Duodenal mucosa (tissue), 2 donors: ENCODE measurements at regions not wholly inside any gene's neighbourhood (a gene's known extent, or its start where the extent isn't known, plus 50 kb on each side); places are given as distances from the start of the nearest gene placed in this dataset.

ENCODE experiments used
- H3K27ac ChIP-seq: one replicate; pipeline ENCODE4 v1.7.0; 2013; ENCODE audit warnings: low read depth, low read length
- H3K27me3 ChIP-seq, 2 donors: one replicate each; pipeline ENCODE4 v1.7.0; 2013; ENCODE audit warnings: low read length in 2 of 2, control low read depth in 1 of 2; ENCODE audit not compliant: insufficient read depth in 2 of 2, control insufficient read depth in 1 of 2
- H3K36me3 ChIP-seq, 2 donors: one replicate each; pipeline ENCODE4 v1.7.0; 2013; ENCODE audit warnings: low read length in 2 of 2, control low read depth in 1 of 2; ENCODE audit not compliant: insufficient read depth in 2 of 2, control insufficient read depth in 1 of 2
- H3K4me1 ChIP-seq, 2 donors: one replicate each; pipeline ENCODE4 v1.7.0; 2013; ENCODE audit warnings: low read length in 2 of 2, control low read depth in 1 of 2; ENCODE audit not compliant: insufficient read depth in 2 of 2, control insufficient read depth in 1 of 2
- H3K4me3 ChIP-seq, 2 donors: one replicate each; pipeline ENCODE4 v1.7.0; 2013; ENCODE audit warnings: low read length in 2 of 2, low read depth in 1 of 2
- H3K9ac ChIP-seq, 2 donors: one replicate each; pipeline ENCODE4 v1.7.0; 2013; ENCODE audit warnings: low read length in 2 of 2, low read depth in 1 of 2
- H3K9me3 ChIP-seq, 2 donors: one replicate each; pipeline ENCODE4 v1.7.0; 2013; ENCODE audit warnings: low read length in 2 of 2, control low read depth in 1 of 2; ENCODE audit not compliant: control insufficient read depth in 1 of 2

DNA sequence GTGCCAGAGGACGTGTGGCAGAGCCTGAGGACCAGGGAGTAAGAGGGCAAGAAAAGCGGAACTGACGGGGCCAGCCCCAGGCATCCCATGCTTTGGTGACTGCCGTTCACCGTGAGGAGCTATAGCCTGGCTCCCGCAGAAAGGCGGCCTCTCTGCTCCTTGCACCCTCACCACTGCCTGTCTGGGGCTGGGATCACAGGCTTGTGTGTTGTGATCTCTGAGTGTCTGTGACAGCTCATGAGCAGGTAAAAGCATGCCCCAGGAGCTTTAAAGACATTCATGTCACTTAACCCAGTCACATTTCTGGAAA is 266.8 kb upstream of the RAB6C start:
- Histone ChIP-seq H3K4me3 (no peak overlapping the region), H3K4me1 (no peaks in the 10 kb centered on the region)

DNA sequence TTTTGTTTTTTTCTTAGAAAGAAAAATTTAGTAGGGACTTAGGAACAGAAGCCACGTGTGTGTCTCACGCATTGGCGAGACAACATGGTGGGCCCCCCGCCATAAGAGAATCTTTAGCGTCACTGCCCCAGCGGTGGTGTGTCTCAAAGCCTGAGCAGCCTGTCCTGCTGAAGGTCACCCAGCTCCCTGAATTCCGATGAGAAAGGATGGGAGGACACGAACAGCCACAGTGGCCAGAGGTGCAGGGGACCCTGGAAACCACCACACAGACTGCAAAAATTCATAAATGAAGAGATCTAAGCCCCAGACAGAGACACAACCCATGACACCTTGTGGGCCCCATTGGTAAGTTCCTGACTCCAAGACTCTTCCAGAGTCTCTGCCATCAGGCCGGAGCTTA is 266.1 kb upstream of the RAB6C start:
- H3K27ac ChIP-seq = no peak overlapping the region
- no peak overlapping the region for H3K9ac ChIP-seq
- peaks cover 0 to 4% of the 10 kb centered on the region in 2 donors for H3K27me3 ChIP-seq

More for the DNA sequence above, 266.8 kb upstream of the RAB6C start:
- no peak overlapping the region for H3K27ac ChIP-seq
- no peak overlapping the region for H3K9ac ChIP-seq
- H3K9me3 ChIP-seq = no peaks in the 10 kb centered on the region
- H3K36me3 ChIP-seq = no peaks in the 10 kb centered on the region
- peaks cover 0 to 1% of the 10 kb centered on the region in 2 donors for H3K27me3 ChIP-seq

DNA sequence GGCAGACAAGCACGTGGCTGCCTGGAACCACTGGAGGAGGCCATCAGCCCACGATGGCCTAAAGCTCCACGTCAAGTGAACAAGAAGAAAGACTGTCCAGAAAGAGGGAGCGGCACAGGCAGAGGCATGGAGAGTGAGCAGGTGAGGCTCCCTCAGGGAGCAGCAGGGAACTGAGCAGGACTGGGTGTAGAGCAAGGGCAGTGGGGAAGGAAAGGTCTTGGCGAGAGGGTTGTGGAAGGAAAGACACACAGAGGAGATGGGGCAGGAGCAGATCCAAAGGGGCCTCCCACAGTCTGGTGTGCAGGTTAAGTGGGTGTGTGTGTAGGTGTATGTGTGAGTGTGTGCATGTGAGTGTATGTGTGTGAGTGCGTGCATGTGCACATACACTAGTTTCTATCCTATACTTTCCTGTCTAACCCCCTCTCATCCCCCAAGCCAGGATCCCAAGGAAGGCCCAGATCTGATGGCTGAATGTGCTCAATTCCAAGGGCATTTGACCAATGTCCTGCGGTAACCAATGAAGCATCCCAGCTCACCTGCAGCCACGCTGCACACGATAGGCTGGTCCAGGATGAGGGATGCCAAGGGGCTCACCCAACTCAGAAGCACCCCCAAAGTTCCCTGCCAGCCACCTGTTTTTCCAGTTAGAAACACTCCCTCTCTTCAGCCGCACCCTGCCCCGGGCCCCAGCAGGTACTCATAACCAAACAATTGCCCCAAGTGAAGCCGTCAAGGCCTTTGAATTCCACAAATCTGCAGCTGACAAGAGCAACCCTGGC is 262.5 kb upstream of the RAB6C start:
- H3K9ac ChIP-seq = no peak overlapping the region
- no peak overlapping the region for H3K27ac ChIP-seq
- no peak overlapping the region for H3K4me3 ChIP-seq
- H3K9me3 ChIP-seq = no peaks in the 10 kb centered on the region
- H3K36me3 ChIP-seq = no peaks in the 10 kb centered on the region
- H3K4me1 ChIP-seq = no peaks in the 10 kb centered on the region
- H3K27me3 ChIP-seq = peaks cover 0 to 4% of the 10 kb centered on the region in 2 donors

More for the DNA sequence above, 266.1 kb upstream of the RAB6C start:
- no peak overlapping the region for H3K4me3 ChIP-seq
- no peaks in the 10 kb centered on the region for H3K4me1 ChIP-seq
- H3K9me3 ChIP-seq = no peaks in the 10 kb centered on the region
- H3K36me3 ChIP-seq = no peaks in the 10 kb centered on the region

DNA sequence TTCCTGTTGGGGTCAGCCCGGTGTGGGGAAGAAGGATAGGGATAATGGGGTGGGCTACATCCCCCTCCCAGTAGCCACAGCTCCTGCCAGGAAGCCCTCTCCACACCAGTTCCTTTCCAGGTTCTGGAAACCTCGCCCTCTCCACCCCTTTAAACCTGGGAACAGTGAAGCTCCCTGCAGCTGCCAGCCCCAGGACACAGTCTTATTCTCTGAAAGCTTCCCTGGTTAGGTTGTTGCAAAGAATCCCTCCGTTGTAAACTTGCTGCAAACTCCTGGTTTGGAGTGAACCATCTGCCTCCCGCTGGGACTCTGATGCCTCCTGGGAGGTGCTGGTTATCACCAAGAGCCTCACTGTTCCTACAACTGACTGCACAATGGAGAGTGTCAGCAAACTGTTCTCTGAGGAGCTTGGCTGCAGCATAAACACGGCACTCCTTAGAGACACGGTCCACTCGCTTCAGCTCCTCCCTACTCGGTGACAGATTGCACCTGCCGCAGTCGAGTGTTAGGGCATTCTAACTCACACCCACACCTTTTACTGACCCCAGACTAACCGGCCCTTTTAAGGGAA is 261.8 kb upstream of the RAB6C start:
- no peak overlapping the region for H3K27ac ChIP-seq
- H3K4me3 ChIP-seq = no peak overlapping the region

DNA sequence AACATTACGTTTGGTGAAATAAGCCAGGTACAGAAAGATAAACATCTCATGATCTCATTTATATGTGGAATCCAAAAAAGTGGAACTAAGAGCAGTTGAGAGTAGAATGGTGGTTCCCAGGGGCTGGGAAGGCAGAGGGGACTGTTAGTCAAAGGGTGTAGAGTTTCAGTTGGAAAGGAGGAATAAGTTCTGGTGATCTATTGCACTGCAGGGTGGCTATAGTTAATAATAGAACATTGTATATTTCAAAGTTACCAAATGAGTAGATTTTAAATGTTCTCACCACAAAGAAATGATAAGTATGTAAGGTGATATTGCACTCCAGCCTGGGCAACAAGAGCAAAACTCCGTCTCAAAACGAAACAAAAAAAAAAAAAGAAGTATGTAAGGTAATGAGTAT is 260.1 kb upstream of the RAB6C start:
- no peaks in the 10 kb centered on the region for H3K4me1 ChIP-seq
- H3K9me3 ChIP-seq = no peaks in the 10 kb centered on the region
- H3K9ac ChIP-seq = no peak overlapping the region
- H3K27me3 ChIP-seq = peaks cover 0 to 4% of the 10 kb centered on the region in 2 donors
- no peaks in the 10 kb centered on the region for H3K36me3 ChIP-seq
- no peak overlapping the region for H3K4me3 ChIP-seq
- no peak overlapping the region for H3K27ac ChIP-seq

More for the DNA sequence above, 261.8 kb upstream of the RAB6C start:
- Histone ChIP-seq H3K9ac (no peak overlapping the region), H3K4me1 (no peaks in the 10 kb centered on the region), H3K36me3 (no peaks in the 10 kb centered on the region), H3K9me3 (no peaks in the 10 kb centered on the region), H3K27me3 (peaks cover 0 to 4% of the 10 kb centered on the region in 2 donors)

DNA sequence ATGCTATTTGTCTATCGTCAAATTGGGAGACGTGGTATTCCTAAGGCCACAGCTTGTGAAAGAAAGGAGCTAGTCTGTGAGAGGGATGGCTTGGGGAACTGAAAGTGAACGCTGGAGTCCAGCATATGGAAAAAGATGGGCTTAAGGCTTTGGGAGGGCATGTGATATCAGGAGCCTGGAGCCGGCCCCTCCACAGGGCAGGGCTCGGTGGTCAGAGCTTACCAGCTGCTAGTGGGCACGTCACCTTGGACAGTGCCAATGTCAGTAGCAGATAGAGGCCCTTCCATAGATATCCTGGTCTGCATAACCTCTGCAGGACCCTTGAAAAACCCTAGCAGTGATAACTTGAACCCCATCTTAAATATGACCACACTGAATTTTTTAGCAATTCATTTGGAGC is 259.1 kb upstream of the RAB6C start:
- Histone ChIP-seq H3K36me3 (no peaks in the 10 kb centered on the region), H3K9me3 (no peaks in the 10 kb centered on the region), H3K4me1 (no peaks in the 10 kb centered on the region), H3K4me3 (no peak overlapping the region), H3K27ac (no peak overlapping the region), H3K27me3 (peaks cover 0 to 4% of the 10 kb centered on the region in 2 donors), H3K9ac (no peak overlapping the region)

DNA sequence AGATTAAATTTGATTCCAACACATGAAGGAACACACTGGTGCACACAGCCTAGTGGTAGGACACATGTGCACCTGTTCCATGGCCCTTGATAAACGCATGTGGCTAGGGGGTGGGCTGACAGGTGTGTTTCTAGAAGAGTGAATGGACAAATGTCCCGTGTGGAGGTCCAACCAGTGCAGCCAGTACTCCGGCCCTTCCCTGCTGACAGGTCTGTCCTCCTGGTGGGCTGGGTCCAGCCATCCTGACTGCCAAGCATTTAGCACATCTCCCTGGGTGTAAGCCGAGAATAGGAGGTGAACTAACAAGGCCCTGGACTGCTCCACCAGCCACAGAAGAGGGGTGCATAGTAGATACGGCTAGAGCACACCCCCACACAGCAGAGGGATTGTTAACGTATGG is 258.7 kb upstream of the RAB6C start:
- H3K36me3 ChIP-seq = no peaks in the 10 kb centered on the region
- H3K27me3 ChIP-seq = peaks cover 0 to 4% of the 10 kb centered on the region in 2 donors
- no peaks in the 10 kb centered on the region for H3K9me3 ChIP-seq
- no peak overlapping the region for H3K27ac ChIP-seq
- H3K9ac ChIP-seq = no peak overlapping the region
- H3K4me3 ChIP-seq = no peak overlapping the region
- no peaks in the 10 kb centered on the region for H3K4me1 ChIP-seq

DNA sequence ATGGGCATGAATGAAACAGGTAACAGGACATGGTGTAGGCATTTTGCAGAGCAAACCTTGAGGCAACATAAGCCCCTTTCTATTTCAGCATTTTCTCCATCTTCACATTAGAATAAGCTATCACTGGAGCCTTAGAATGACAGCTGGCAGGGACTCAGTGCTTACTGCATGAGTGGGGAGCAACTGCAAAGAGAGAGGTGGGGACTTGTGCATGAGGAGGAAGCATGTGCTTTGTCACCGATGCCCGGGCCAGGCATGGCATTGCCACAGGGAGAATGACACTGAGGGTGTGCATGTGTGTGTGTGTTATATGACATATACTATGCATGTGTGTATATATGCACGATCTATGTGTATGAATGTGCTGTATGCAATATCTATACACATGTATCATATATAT is 258.2 kb upstream of the RAB6C start:
- H3K27me3 ChIP-seq = peaks cover 0 to 4% of the 10 kb centered on the region in 2 donors

DNA sequence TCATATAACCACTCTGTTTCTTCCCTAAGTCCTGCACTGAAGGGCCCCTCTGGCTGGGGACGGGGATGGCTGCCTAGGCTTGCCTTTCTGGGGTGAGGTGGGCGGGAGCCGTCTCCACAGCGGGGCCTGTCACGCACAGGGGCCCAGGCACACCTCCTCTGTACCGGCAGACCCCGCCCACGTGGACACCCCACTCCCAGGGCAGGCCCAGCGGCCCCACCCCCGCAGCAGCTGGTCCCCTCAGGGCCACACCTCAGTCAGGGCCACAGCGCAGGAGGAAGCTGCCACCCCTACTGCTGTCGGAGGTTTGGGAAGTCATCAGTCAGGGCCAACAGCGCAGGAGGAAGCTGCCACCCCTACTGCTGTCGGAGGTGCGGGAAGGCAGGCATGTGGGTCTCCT is 257.6 kb upstream of the RAB6C start:
- Histone ChIP-seq H3K9me3 (no peaks in the 10 kb centered on the region), H3K4me1 (no peaks in the 10 kb centered on the region), H3K27me3 (peaks cover 0 to 4% of the 10 kb centered on the region in 2 donors), H3K9ac (no peak overlapping the region), H3K4me3 (no peak overlapping the region), H3K36me3 (no peaks in the 10 kb centered on the region), H3K27ac (no peak overlapping the region)

More for the DNA sequence above, 258.2 kb upstream of the RAB6C start:
- H3K9me3 ChIP-seq = no peaks in the 10 kb centered on the region
- H3K27ac ChIP-seq = no peak overlapping the region
- no peak overlapping the region for H3K4me3 ChIP-seq
- no peaks in the 10 kb centered on the region for H3K36me3 ChIP-seq
- H3K4me1 ChIP-seq = no peaks in the 10 kb centered on the region
- H3K9ac ChIP-seq = no peak overlapping the region

DNA sequence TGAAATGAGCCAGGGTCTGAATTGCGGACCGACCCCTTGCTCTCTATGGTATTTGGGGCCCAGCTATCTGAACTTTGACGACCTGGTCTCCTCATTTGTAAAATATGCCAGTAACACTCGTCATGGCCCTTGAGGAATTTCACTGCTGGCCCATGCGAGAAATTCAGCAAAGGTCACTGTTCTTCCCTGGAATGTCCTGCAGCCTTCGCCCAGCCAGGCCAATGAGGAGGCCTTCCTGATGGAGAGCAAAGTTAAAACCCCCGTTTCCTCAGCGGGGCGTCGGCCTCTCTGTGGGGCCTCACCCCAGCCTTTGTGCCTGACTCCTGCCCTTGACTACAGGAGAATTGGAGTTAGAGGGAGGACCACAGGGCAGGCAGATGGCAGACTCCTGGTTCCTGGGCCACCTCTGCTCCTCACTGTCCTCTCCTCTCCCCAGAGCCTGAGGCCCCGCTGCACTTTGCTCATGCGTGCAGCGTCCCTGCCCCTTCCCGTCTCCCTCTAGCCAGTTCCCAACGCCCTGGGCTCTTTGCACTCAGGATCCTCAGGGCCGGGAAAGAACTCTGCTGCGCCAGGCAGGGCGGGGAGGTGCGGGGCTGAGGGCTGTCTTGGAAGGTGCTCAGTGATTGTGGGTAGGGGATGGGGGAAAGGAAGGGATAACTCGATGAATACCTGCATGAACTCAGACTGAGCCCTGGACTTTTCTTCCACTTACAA is 257.0 kb upstream of the RAB6C start:
- Histone ChIP-seq H3K9ac (no peak overlapping the region), H3K36me3 (no peaks in the 10 kb centered on the region), H3K4me1 (no peaks in the 10 kb centered on the region), H3K27me3 (peaks cover 0 to 4% of the 10 kb centered on the region in 2 donors), H3K27ac (no peak overlapping the region), H3K9me3 (no peaks in the 10 kb centered on the region), H3K4me3 (no peak overlapping the region)
